ENCODE measurements at regions not wholly inside any gene's neighbourhood (a gene's known extent, or its start where the extent isn't known, plus 50 kb on each side); places are given as distances from the start of the nearest gene placed in this dataset.
"Not testable (repeated sequence)": the region's sequence is repeated elsewhere in the genome, so short reads cannot be mapped to it uniquely, and the experiment has no call there.

DNA sequence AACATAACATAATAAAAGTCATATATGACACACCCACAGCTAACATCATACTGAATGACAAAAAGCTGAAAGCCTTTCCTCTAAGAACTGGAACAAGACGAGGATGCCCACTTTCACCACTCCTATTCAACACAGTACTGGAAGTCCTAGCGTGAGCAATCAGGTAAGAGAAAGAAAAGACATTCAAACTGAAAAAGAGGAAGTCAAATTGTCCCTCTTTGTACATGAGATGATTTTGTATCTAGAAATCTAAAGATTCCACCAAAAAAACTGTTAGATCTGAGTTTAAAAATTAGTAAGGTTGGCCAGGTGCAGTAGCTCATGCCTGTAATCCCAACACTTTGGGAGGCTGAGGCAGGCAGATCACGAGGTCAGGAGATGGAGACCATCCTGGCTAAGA, 70.1 kb upstream of the PROKR2 start:
- DNase-seq (ENCODE audit: low read depth): not testable (repeated sequence)

DNA sequence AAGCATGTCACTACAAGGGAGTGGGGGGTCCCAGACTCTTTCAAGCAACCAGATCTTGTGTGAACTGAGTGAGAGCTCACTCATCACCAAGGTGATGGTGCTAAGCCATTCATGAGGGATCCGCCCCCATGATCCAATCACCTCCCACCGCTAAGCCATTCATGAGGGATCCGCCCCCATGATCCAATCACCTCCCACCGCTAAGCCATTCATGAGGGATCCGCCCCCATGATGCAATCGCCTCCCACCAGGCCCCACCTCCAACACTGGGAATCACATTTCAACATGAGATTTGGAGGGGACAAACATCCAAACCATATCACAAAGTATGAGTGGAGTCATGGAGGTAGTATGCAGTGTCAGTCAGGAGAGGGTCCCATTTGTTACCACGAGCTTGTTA, 64.8 kb upstream of the PROKR2 start:
- not testable (repeated sequence) for DNase-seq (ENCODE audit: low read depth)

DNA sequence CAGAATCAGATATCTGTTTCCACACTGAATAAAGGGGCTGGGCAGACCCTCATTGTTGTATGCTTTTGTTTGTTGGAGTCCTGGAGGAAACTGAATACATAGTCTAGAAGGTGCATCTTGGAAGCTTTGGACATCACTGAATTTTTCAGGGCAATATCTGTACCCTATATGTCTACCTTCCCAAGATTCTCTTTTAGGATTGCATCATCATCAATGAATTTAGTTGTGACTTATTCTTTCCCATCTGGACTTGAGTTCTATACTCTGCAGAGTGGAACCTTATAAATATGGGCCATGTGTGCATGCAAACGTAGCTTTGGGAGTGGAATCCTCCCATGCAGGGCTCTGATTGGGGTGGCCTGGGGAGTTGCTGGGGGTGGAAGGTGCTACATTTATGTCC, 60.7 kb upstream of the PROKR2 start:
- no peak for DNase-seq (ENCODE audit: low read depth)

DNA sequence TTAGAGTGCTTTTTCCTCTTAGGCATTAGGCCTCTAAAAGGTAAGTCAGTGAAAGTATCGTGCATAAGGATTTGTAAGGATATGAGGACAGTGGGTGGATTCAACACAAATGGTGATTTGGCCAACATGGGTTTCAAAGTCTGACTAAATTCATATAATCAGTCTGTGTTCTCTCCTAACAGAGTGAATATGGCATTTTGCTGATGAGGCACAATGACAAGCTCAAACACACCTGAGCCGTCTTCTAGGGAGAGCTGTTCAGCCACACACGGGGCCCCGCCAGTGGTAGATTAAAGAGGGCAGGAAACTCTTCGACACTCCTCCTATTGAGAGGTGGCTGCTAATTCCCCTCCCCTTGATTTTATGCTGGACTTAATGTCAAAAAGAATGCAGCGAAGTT, 59.5 kb upstream of the PROKR2 start:
- DNase-seq (ENCODE audit: low read depth): no peak

DNA sequence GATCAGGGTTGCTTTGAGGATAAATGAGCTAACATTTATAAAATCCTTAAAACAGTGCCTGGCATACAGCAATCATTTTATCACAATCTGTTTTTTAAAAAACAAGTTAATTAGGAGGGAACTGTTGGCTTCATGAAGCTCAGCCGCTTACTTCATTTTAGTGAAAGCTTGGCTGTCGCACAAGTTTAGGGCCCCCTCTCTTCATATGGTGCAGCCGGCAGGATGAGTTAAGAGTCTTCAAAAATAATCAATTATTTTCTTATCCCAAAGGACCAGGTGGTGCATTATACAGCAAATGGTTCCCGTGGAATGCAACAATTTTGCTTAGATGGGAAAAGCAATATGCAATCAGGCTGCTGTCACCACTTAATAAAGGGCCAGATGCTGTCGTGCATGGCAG, 57.4 kb upstream of the PROKR2 start:
- DNase-seq (ENCODE audit: low read depth): no peak

DNA sequence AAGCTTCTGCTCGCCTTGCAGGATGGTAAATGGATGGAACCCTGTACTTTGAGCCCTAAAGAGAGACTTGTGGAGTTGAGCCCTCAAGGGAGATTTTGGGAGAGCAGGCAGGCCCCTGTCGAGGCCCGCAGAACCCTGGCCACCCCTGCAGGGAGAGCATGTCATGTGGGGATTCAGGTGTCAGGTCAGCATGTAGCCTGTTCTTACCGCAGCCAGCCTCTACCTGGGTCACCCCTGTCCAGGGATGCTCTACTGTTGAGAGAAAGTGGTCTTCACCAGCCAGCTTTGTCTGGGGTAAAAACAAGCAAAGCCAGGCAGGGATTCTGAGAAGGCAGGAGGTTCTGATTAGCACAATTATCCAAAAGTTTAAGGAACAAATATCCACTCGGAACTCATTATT, 55.6 kb upstream of the PROKR2 start:
- no peak for DNase-seq (ENCODE audit: low read depth)

DNA sequence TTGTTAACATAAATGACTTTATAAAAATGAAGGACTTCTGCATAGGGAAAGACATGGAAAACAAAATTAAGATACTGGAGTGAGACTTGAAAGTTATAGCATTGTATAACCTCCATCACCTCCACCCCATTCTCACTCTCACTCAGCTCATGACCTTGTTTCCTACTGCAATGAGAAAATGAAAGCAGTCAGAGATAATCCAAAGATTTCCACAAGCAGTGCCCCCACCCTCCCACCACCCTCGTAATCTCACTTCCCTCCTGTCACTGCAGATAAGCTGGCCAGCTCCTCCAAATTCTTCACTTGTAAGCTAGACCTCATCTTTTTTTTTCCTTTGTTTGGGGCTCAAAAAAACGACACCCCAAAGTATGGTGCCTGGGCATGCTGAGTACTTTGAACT, 52.9 kb upstream of the PROKR2 start:
- no peak for DNase-seq (ENCODE audit: low read depth)

Data from stimulated activated CD4-positive, alpha-beta T cell treated with anti-CD3 and anti-CD28 coated beads, Interleukin-2, amount 100 ng/mL, for 4 hours (primary cell).